ENCODE measurements at regions not wholly inside any gene's neighbourhood (a gene's known extent, or its start where the extent isn't known, plus 50 kb on each side); places are given as distances from the start of the nearest gene placed in this dataset.
"Not testable (repeated sequence)": the region's sequence is repeated elsewhere in the genome, so short reads cannot be mapped to it uniquely, and the experiment has no call there.

GRCh38 chr11:86172894-86173293 lies 71.7 kb upstream of the EED start:
- no peak for DNase-seq (ENCODE audit: low spot score)
- intact Hi-C loops (cut with DNase I): no loop called here

GRCh38 chr11:86171627-86172026 lies 72.9 kb upstream of the EED start:
- intact Hi-C loops (cut with DNase I): no loop called here

GRCh38 chr11:86167499-86168164 lies 76.9 kb upstream of the EED start:
- no peak for DNase-seq (ENCODE audit: low spot score)
- intact Hi-C loops (cut with DNase I): no loop called here

More at GRCh38 chr11:86171627-86172026, 72.9 kb upstream of the EED start:
- DNase-seq (ENCODE audit: low spot score): no peak

- intact Hi-C loops (cut with DNase I); DNase-seq (ENCODE audit: low spot score): not testable (repeated sequence)
Measured at GRCh38 chr11:86166287-86166686, 78.3 kb upstream of the EED start.

- no peak for DNase-seq (ENCODE audit: low spot score)
Measured at GRCh38 chr11:86164106-86164505, 80.4 kb upstream of the EED start.

GRCh38 chr11:86163221-86163876 lies 81.2 kb upstream of the EED start:
- intact Hi-C loops (cut with DNase I); DNase-seq (ENCODE audit: low spot score): not testable (repeated sequence)

More at GRCh38 chr11:86164106-86164505, 80.4 kb upstream of the EED start:
- intact Hi-C loops (cut with DNase I): no loop called here

GRCh38 chr11:86162239-86162638 lies 82.3 kb upstream of the EED start:
- intact Hi-C loops (cut with DNase I): no loop called here
- no peak for DNase-seq (ENCODE audit: low spot score)

GRCh38 chr11:86161837-86162236 lies 82.7 kb upstream of the EED start:
- intact Hi-C loops (cut with DNase I): no loop called here
- DNase-seq (ENCODE audit: low spot score): no peak

- intact Hi-C loops (cut with DNase I): no loop called here
- DNase-seq (ENCODE audit: low spot score): no peak
Measured at GRCh38 chr11:86161336-86161735, 83.2 kb upstream of the EED start.

GRCh38 chr11:86160541-86161149 lies 83.9 kb upstream of the EED start:
- no peak for DNase-seq (ENCODE audit: low spot score)
- intact Hi-C loops (cut with DNase I): no loop called here

- intact Hi-C loops (cut with DNase I): no loop called here
- DNase-seq (ENCODE audit: low spot score): no peak
Measured at GRCh38 chr11:86159581-86159891, 85.0 kb upstream of the EED start.

- intact Hi-C loops (cut with DNase I): no loop called here
Measured at GRCh38 chr11:86158704-86159580, 85.6 kb upstream of the EED start.

GRCh38 chr11:86157797-86158378 lies 86.7 kb upstream of the EED start:
- intact Hi-C loops (cut with DNase I): no loop called here
- DNase-seq (ENCODE audit: low spot score): no peak

More at GRCh38 chr11:86158704-86159580, 85.6 kb upstream of the EED start:
- DNase-seq (ENCODE audit: low spot score): no peak

- intact Hi-C loops (cut with DNase I): no loop called here
- no peak for DNase-seq (ENCODE audit: low spot score)
Measured at GRCh38 chr11:86156397-86156955, 87.6 kb upstream of the PICALM start.

GRCh38 chr11:86155200-86155844 lies 86.4 kb upstream of the PICALM start:
- intact Hi-C loops (cut with DNase I): no loop called here
- DNase-seq (ENCODE audit: low spot score): no peak

GRCh38 chr11:86153439-86153838 lies 84.6 kb upstream of the PICALM start:
- DNase-seq (ENCODE audit: low spot score): no peak
- intact Hi-C loops (cut with DNase I): no loop called here

- no peak for DNase-seq (ENCODE audit: low spot score)
- intact Hi-C loops (cut with DNase I): no loop called here
Measured at GRCh38 chr11:86152901-86153300, 84.0 kb upstream of the PICALM start.

- DNase-seq (ENCODE audit: low spot score): no peak
- intact Hi-C loops (cut with DNase I): no loop called here
Measured at GRCh38 chr11:86152006-86152862, 83.3 kb upstream of the PICALM start.
